ENCODE measurements at regions not wholly inside any gene's neighbourhood (a gene's known extent, or its start where the extent isn't known, plus 50 kb on each side); places are given as distances from the start of the nearest gene placed in this dataset.

DNA sequence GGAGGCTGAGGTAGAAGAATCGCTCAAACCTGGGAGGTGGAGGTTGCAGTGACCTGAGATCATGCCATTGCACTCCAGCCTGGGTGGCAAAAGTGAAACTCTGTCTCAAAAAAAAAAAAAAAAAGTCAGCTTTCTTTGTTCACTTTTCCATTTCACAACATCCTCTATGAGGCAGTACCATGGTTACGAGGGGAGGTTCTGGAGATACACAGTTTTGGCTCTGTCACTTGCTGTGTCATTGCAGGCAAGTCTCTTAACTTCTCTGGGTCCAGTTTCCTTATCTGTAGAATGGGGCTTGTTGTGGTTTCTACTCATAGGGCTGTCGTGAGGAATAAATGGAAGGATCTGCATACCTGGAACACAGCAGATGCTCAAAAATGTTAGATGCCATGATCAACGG, 75.6 kb upstream of the SLC24A4 start:
- DNase-seq: no peak
- Histone ChIP-seq H3K27me3 (replicated peaks in 1 of 4; ENCODE audit: control extremely low read depth in 1 of 4, control insufficient read depth in 3 of 4, insufficient read depth in 4 of 4, low read length in 3 of 4) (peaks cover 0 to 8% (median 0%) of the 10 kb centered on the region in 4 experiments), H3K4me1 (ENCODE audit: control insufficient read depth in 2 of 2, insufficient read depth in 2 of 2, low read length in 2 of 2) (no peaks in the 10 kb centered on the region), H3K9ac (ENCODE audit: low read length) (no peak overlapping the region), H3K27ac (ENCODE audit: low read length in 2 of 2) (no peak overlapping the region), H3K4me3 (ENCODE audit: control extremely low read depth in 1 of 5, extremely low read depth in 1 of 5, insufficient read depth in 1 of 5, low read depth in 2 of 5, low read length in 4 of 5) (no peak overlapping the region), H2AFZ (ENCODE audit: insufficient read depth, low read depth, low read length, poor library complexity, severe bottlenecking) (no peak overlapping the region), H4K20me1 (ENCODE audit: control insufficient read depth, insufficient read depth, low read length, poor library complexity, severe bottlenecking) (no peaks in the 10 kb centered on the region), H3K79me2 (ENCODE audit: control insufficient read depth, insufficient read depth, low read length) (no peaks in the 10 kb centered on the region), H3K36me3 (replicated peaks in 1 of 2; ENCODE audit: control extremely low read depth in 1 of 2, control insufficient read depth in 1 of 2, extremely low read depth in 1 of 2, insufficient read depth in 2 of 2, low read length in 1 of 2) (no peaks in the 10 kb centered on the region), H3K9me3 (ENCODE audit: control extremely low read depth in 1 of 3, control insufficient read depth in 2 of 3, insufficient read depth in 1 of 3, low read length in 2 of 3) (peaks cover 3 to 27% (median 27%) of the 10 kb centered on the region in 3 donors), H3K4me2 (replicated peaks; ENCODE audit: low read depth, low read length, poor library complexity, severe bottlenecking) (no peak overlapping the region)
- intact Hi-C loops (cut with micrococcal nuclease): no loop called here
- Mint-ChIP-seq H3K27me3 (peaks cover 20% of the 10 kb centered on the region), H3K9me3 (ENCODE audit: insufficient read depth) (peaks cover 11% of the 10 kb centered on the region), H3K27ac (no peak overlapping the region), H3K4me3 (no peak overlapping the region), H3K4me1 (no peaks in the 10 kb centered on the region)
- no peak for ATAC-seq (ENCODE audit: low read depth)
- WGBS (ENCODE audit: insufficient coverage): 88% methylated on average over 3 of the region's 4 CpGs
- CTCF ChIA-PET: no interaction called here
- POLR2A ChIA-PET: interaction anchor here (0.6 kb wide), 1 partner anchor 160 kb away, joined by 4 read pairs; no protein-coding TSS in a partner anchor
- TF ChIP-seq, protein P1, sequence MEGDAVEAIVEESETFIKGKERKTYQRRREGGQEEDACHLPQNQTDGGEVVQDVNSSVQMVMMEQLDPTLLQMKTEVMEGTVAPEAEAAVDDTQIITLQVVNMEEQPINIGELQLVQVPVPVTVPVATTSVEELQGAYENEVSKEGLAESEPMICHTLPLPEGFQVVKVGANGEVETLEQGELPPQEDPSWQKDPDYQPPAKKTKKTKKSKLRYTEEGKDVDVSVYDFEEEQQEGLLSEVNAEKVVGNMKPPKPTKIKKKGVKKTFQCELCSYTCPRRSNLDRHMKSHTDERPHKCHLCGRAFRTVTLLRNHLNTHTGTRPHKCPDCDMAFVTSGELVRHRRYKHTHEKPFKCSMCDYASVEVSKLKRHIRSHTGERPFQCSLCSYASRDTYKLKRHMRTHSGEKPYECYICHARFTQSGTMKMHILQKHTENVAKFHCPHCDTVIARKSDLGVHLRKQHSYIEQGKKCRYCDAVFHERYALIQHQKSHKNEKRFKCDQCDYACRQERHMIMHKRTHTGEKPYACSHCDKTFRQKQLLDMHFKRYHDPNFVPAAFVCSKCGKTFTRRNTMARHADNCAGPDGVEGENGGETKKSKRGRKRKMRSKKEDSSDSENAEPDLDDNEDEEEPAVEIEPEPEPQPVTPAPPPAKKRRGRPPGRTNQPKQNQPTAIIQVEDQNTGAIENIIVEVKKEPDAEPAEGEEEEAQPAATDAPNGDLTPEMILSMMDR (IDR thresholded peaks at IDR 0.05): no peak
- TF ChIP-seq EZH2 (IDR thresholded peaks at IDR 0.05; ENCODE audit: borderline replicate concordance, insufficient read depth, low read depth, low read length, poor library complexity, severe bottlenecking): no peak

- Histone ChIP-seq H4K20me1 (ENCODE audit: control insufficient read depth, insufficient read depth, low read length, poor library complexity, severe bottlenecking) (no peaks in the 10 kb centered on the region), H3K9ac (ENCODE audit: low read length) (no peak overlapping the region), H3K9me3 (ENCODE audit: control extremely low read depth in 1 of 3, control insufficient read depth in 2 of 3, insufficient read depth in 1 of 3, low read length in 2 of 3) (peaks cover 3 to 27% (median 27%) of the 10 kb centered on the region in 3 donors), H3K27me3 (replicated peaks in 1 of 4; ENCODE audit: control extremely low read depth in 1 of 4, control insufficient read depth in 3 of 4, insufficient read depth in 4 of 4, low read length in 3 of 4) (peaks cover 0 to 9% (median 0%) of the 10 kb centered on the region in 4 experiments), H3K27ac (ENCODE audit: low read length in 2 of 2) (no peak overlapping the region), H3K79me2 (ENCODE audit: control insufficient read depth, insufficient read depth, low read length) (no peaks in the 10 kb centered on the region), H2AFZ (ENCODE audit: insufficient read depth, low read depth, low read length, poor library complexity, severe bottlenecking) (no peak overlapping the region), H3K4me1 (ENCODE audit: control insufficient read depth in 2 of 2, insufficient read depth in 2 of 2, low read length in 2 of 2) (no peaks in the 10 kb centered on the region), H3K4me2 (replicated peaks; ENCODE audit: low read depth, low read length, poor library complexity, severe bottlenecking) (no peak overlapping the region), H3K36me3 (replicated peaks in 1 of 2; ENCODE audit: control extremely low read depth in 1 of 2, control insufficient read depth in 1 of 2, extremely low read depth in 1 of 2, insufficient read depth in 2 of 2, low read length in 1 of 2) (no peaks in the 10 kb centered on the region), H3K4me3 (ENCODE audit: control extremely low read depth in 1 of 5, extremely low read depth in 1 of 5, insufficient read depth in 1 of 5, low read depth in 2 of 5, low read length in 4 of 5) (no peak overlapping the region)
- Mint-ChIP-seq H3K4me3 (no peak overlapping the region), H3K27me3 (peaks cover 27% of the 10 kb centered on the region), H3K27ac (no peak overlapping the region), H3K4me1 (no peaks in the 10 kb centered on the region), H3K9me3 (ENCODE audit: insufficient read depth) (peaks cover 9% of the 10 kb centered on the region)
- intact Hi-C loops (cut with micrococcal nuclease): no loop called here
- DNase-seq (no peak), ATAC-seq (ENCODE audit: low read depth) (no peak)
- TF ChIP-seq, protein P1 (IDR thresholded peaks at IDR 0.05): no peak
- no peak for TF ChIP-seq EZH2 (IDR thresholded peaks at IDR 0.05; ENCODE audit: borderline replicate concordance, insufficient read depth, low read depth, low read length, poor library complexity, severe bottlenecking)
- 89% methylated on average over 9 of the region's 9 CpGs for WGBS (ENCODE audit: insufficient coverage)
- ChIA-PET POLR2A (no interaction called here), CTCF (no interaction called here)
Measured at GRCh38 chr14:92247947-92248346, 75.0 kb upstream of the SLC24A4 start.
